ENCODE measurements at regions not wholly inside any gene's neighbourhood (a gene's known extent, or its start where the extent isn't known, plus 50 kb on each side); places are given as distances from the start of the nearest gene placed in this dataset.
"Not testable (repeated sequence)": the region's sequence is repeated elsewhere in the genome, so short reads cannot be mapped to it uniquely, and the experiment has no call there.

GRCh38 chr12:14099994-14100393 lies 118.6 kb upstream of the GRIN2B start:
- no peak for DNase-seq (ENCODE audit: low spot score)
- H3K27me3 Mint-ChIP-seq (ENCODE audit: low read depth): no peaks in the 10 kb centered on the region
- no peak overlapping the region for H3K27ac Mint-ChIP-seq
- no peaks in the 10 kb centered on the region for H3K36me3 Mint-ChIP-seq (ENCODE audit: low read depth)
- intact Hi-C loops (cut with micrococcal nuclease): no loop called here
- H3K4me3 Mint-ChIP-seq (ENCODE audit: low read depth): no peak overlapping the region
- H3K9me3 Mint-ChIP-seq: no peaks in the 10 kb centered on the region
- H3K4me1 Mint-ChIP-seq (ENCODE audit: low read depth): no peaks in the 10 kb centered on the region

DNA sequence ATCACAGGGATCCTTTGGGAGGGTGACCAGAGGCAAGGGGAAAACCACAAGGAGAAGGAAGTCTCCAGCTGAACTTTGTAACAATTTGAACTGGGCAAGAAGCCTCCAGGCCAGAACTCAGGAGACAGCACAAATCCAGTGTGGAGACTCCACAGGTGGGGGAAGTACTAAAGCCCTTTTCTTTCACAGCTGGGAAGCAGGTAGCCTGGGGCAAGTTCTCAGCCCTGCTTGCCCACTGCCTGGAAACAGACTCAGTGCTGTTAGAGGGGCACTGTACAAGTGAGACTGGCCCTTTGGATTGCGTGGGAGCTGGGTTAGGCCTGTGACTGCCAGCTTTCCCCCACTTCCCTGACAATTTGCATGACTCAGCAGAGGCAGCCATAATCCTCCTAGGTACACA lies 120.2 kb upstream of the GRIN2B start:
- H3K4me1 Mint-ChIP-seq (ENCODE audit: low read depth); H3K27ac Mint-ChIP-seq; H3K36me3 Mint-ChIP-seq (ENCODE audit: low read depth); H3K4me3 Mint-ChIP-seq (ENCODE audit: low read depth); H3K27me3 Mint-ChIP-seq (ENCODE audit: low read depth); intact Hi-C loops (cut with micrococcal nuclease); DNase-seq (ENCODE audit: low spot score); H3K9me3 Mint-ChIP-seq: not testable (repeated sequence)

DNA sequence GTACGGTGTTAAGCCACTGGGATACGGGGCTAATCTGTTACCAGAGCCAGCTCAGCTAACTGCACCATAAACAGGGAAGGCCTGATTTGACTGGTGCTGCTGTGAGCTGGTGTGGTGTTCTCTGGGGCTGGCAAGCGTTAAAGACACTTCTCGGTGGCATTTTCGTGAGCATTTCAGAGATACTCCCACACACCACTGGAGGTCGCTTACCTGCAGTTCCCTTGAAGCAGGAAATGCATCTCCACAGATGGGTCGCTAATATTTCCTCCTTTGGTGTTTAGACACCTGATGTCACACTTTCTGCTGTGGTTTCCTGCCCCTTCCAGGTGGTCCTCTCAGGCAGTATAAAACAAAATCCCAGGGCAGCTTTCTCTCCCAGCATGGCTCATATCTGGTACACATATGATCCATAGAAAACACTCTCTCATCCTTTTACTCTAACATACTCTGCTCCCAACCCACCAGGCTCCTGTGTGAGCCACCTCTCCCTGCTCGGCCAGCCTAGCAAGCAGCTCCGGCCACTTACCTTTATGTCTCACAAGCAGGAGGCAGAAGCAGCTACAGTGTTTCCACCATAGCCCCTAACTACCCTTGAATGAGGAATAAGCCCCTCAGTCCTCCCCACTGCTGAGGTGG lies 129.9 kb upstream of the GRIN2B start:
- no peaks in the 10 kb centered on the region for H3K4me1 Mint-ChIP-seq (ENCODE audit: low read depth)
- no peak for DNase-seq (ENCODE audit: low spot score)

DNA sequence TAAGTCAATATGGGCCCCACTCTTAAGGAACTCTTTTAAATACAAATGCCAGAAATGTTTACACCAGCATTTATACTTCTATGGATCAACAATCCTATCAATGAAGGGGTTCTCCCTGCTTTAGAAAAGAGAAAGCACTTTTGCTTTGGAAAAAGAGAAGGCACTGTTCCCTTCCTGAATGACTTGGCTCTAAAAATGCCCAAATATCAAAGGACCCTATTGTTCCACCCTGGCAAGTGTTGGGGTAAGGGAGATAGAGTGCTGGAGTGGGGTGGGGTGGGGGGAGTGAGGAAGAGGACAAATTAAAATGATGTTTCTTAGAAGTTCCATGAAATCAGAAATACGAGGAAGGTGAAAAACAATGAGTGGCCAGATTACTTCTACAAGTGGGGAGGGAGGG lies 131.6 kb upstream of the GRIN2B start:
- Mint-ChIP-seq H3K9me3 (no peaks in the 10 kb centered on the region), H3K36me3 (ENCODE audit: low read depth) (no peaks in the 10 kb centered on the region), H3K27ac (no peak overlapping the region), H3K4me1 (ENCODE audit: low read depth) (no peaks in the 10 kb centered on the region), H3K4me3 (ENCODE audit: low read depth) (no peak overlapping the region), H3K27me3 (ENCODE audit: low read depth) (no peaks in the 10 kb centered on the region)
- intact Hi-C loops (cut with micrococcal nuclease): no loop called here
- no peak for DNase-seq (ENCODE audit: low spot score)

More for the DNA sequence above, 129.9 kb upstream of the GRIN2B start:
- H3K36me3 Mint-ChIP-seq (ENCODE audit: low read depth): no peaks in the 10 kb centered on the region
- H3K27me3 Mint-ChIP-seq (ENCODE audit: low read depth): no peaks in the 10 kb centered on the region
- H3K27ac Mint-ChIP-seq: no peak overlapping the region
- H3K4me3 Mint-ChIP-seq (ENCODE audit: low read depth): no peak overlapping the region
- intact Hi-C loops (cut with micrococcal nuclease): no loop called here
- no peaks in the 10 kb centered on the region for H3K9me3 Mint-ChIP-seq

DNA sequence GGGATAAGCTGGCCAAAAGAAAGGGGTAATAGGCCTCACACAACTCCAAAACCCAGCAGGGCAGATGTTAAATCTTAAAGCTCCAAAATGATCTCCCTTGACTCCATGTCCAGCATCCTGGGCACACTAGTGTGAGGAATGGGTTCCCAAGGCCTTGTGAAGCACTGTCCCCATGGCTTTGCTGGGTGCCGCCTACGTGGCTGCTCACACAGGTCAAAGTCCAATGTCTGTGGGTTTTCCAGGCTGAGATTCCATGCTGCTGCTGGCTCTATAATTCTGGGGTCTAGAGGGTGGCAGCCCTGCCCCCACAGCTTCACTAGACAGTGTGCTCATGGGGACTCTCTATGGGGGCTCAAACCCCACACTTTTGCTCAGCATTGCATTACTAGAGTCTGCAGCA lies 145.3 kb upstream of the GRIN2B start:
- intact Hi-C loops (cut with micrococcal nuclease): no loop called here
- Mint-ChIP-seq H3K27me3 (ENCODE audit: low read depth) (no peaks in the 10 kb centered on the region), H3K36me3 (ENCODE audit: low read depth) (no peaks in the 10 kb centered on the region), H3K9me3 (no peaks in the 10 kb centered on the region), H3K4me1 (ENCODE audit: low read depth) (no peaks in the 10 kb centered on the region), H3K27ac (no peak overlapping the region), H3K4me3 (ENCODE audit: low read depth) (no peak overlapping the region)
- DNase-seq (ENCODE audit: low spot score): no peak

DNA sequence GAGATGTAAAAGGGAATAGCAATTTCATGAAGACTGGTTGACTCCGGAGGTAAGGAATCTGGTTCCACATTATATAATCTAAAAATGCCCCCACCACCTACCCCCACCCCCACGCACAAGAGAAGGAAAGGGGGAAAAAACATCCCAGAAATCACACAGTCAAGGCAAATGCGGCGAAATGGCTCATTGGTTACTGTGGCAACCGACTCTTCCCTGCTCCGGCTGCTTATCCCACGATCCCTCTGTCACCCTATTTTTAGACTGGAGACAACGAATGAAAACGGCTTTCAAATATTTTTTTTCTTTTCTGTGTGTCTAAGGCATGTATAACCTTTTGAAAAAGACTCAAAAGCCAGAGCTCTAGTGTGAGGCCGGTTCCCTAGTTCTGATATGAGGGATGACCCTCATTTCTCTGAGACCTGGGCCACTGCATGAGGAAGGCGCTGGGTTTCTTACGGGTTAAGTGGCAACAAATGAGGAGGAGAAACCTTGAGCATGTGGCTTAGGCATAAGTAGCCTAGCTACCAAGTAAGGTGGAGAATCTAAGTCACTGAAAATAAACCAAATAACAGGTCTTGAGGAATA lies 148.3 kb upstream of the GRIN2B start:
- Mint-ChIP-seq H3K4me1 (ENCODE audit: low read depth) (no peaks in the 10 kb centered on the region), H3K36me3 (ENCODE audit: low read depth) (no peaks in the 10 kb centered on the region)
- intact Hi-C loops (cut with micrococcal nuclease): no loop called here

GRCh38 chr12:14135996-14136395 lies 154.6 kb upstream of the GRIN2B start:
- no peak overlapping the region for H3K4me3 Mint-ChIP-seq (ENCODE audit: low read depth)
- no peaks in the 10 kb centered on the region for H3K27me3 Mint-ChIP-seq (ENCODE audit: low read depth)
- no peaks in the 10 kb centered on the region for H3K4me1 Mint-ChIP-seq (ENCODE audit: low read depth)
- no peak overlapping the region for H3K27ac Mint-ChIP-seq
- intact Hi-C loops (cut with micrococcal nuclease): no loop called here
- no peaks in the 10 kb centered on the region for H3K9me3 Mint-ChIP-seq
- DNase-seq (ENCODE audit: low spot score): no peak
- no peaks in the 10 kb centered on the region for H3K36me3 Mint-ChIP-seq (ENCODE audit: low read depth)

More for the DNA sequence above, 148.3 kb upstream of the GRIN2B start:
- DNase-seq (ENCODE audit: low spot score): no peak
- Mint-ChIP-seq H3K4me3 (ENCODE audit: low read depth) (no peak overlapping the region), H3K9me3 (no peaks in the 10 kb centered on the region), H3K27me3 (ENCODE audit: low read depth) (no peaks in the 10 kb centered on the region), H3K27ac (no peak overlapping the region)

DNA sequence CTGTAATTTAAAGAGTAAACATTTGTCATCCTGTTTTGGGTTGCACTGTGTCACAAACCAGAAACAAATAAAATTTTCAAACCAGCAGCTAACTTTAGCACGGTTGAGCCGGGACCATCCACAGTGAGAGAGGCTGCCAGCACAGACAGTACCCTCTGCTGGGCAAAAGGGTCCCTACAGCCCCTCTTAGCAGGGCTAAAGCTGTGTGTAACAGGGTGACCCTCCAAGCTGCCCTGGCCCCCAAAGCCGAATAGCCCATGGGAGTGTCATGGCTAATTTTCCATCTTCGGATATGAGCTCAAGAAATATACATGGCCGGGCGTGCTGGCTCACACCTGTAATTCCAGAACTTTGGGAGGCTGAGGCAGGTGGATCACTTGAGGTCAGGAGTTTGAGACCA lies 157.1 kb upstream of the GRIN2B start:
- Mint-ChIP-seq H3K36me3 (ENCODE audit: low read depth) (no peaks in the 10 kb centered on the region), H3K4me1 (ENCODE audit: low read depth) (no peaks in the 10 kb centered on the region), H3K27ac (no peak overlapping the region), H3K27me3 (ENCODE audit: low read depth) (no peaks in the 10 kb centered on the region), H3K9me3 (no peaks in the 10 kb centered on the region), H3K4me3 (ENCODE audit: low read depth) (no peak overlapping the region)
- intact Hi-C loops (cut with micrococcal nuclease): no loop called here
- no peak for DNase-seq (ENCODE audit: low spot score)

GRCh38 chr12:14148489-14149270 lies 167.3 kb upstream of the GRIN2B start:
- Mint-ChIP-seq H3K4me3 (ENCODE audit: low read depth) (no peak overlapping the region), H3K27me3 (ENCODE audit: low read depth) (no peaks in the 10 kb centered on the region), H3K27ac (no peak overlapping the region), H3K9me3 (no peaks in the 10 kb centered on the region), H3K4me1 (ENCODE audit: low read depth) (no peaks in the 10 kb centered on the region), H3K36me3 (ENCODE audit: low read depth) (no peaks in the 10 kb centered on the region)
- intact Hi-C loops (cut with micrococcal nuclease): no loop called here
- no peak for DNase-seq (ENCODE audit: low spot score)

GRCh38 chr12:14153803-14154202 lies 172.4 kb upstream of the GRIN2B start:
- Mint-ChIP-seq H3K4me1 (ENCODE audit: low read depth) (no peaks in the 10 kb centered on the region), H3K27me3 (ENCODE audit: low read depth) (no peaks in the 10 kb centered on the region), H3K4me3 (ENCODE audit: low read depth) (no peak overlapping the region), H3K27ac (no peak overlapping the region), H3K9me3 (no peaks in the 10 kb centered on the region), H3K36me3 (ENCODE audit: low read depth) (no peaks in the 10 kb centered on the region)
- DNase-seq (ENCODE audit: low spot score): no peak
- intact Hi-C loops (cut with micrococcal nuclease): no loop called here

DNA sequence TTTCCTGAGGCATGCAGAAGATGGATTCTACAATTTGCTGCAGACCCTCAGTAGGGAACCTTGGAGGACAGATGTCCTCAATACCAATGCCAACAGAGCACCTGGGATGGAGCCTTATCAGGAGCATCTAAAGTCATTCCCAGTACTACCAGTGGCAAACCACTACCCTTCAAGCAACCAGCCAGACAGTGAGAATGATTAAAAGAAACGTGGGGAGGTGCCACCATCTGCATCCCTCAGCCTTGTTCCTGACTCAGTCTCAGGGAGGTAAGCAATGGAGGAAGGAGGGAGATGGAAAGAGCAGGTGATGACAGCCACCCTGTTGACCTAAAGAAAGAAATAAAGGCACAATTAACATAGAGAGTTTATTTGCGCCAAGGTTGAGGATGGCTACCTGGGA lies 175.2 kb upstream of the GRIN2B start:
- Mint-ChIP-seq H3K4me3 (ENCODE audit: low read depth) (no peak overlapping the region), H3K36me3 (ENCODE audit: low read depth) (no peaks in the 10 kb centered on the region), H3K4me1 (ENCODE audit: low read depth) (no peaks in the 10 kb centered on the region), H3K27ac (no peak overlapping the region), H3K9me3 (no peaks in the 10 kb centered on the region), H3K27me3 (ENCODE audit: low read depth) (no peaks in the 10 kb centered on the region)
- DNase-seq (ENCODE audit: low spot score): no peak
- intact Hi-C loops (cut with micrococcal nuclease): no loop called here

GRCh38 chr12:14157088-14157747 lies 175.8 kb upstream of the GRIN2B start:
- Mint-ChIP-seq H3K27me3 (ENCODE audit: low read depth) (no peaks in the 10 kb centered on the region), H3K27ac (no peak overlapping the region), H3K9me3 (no peaks in the 10 kb centered on the region), H3K4me1 (ENCODE audit: low read depth) (no peaks in the 10 kb centered on the region), H3K4me3 (ENCODE audit: low read depth) (no peak overlapping the region), H3K36me3 (ENCODE audit: low read depth) (no peaks in the 10 kb centered on the region)
- DNase-seq (ENCODE audit: low spot score): no peak
- intact Hi-C loops (cut with micrococcal nuclease): no loop called here

- no peak overlapping the region for H3K4me3 Mint-ChIP-seq (ENCODE audit: low read depth)
- peaks cover 6% of the 10 kb centered on the region for H3K27me3 Mint-ChIP-seq (ENCODE audit: low read depth)
- no peaks in the 10 kb centered on the region for H3K4me1 Mint-ChIP-seq (ENCODE audit: low read depth)
- no peak for DNase-seq (ENCODE audit: low spot score)
- H3K9me3 Mint-ChIP-seq: no peaks in the 10 kb centered on the region
- no peaks in the 10 kb centered on the region for H3K36me3 Mint-ChIP-seq (ENCODE audit: low read depth)
- H3K27ac Mint-ChIP-seq: no peak overlapping the region
- intact Hi-C loops (cut with micrococcal nuclease): loop anchor here (10.0 kb wide), 1 partner anchor 799 kb away; no protein-coding TSS in a partner anchor
Observed at GRCh38 chr12:14164266-14164665, 182.9 kb upstream of the GRIN2B start.
